Thyroid gland (tissue), 4 donors: ENCODE measurements at regions not wholly inside any gene's neighbourhood (a gene's known extent, or its start where the extent isn't known, plus 50 kb on each side); places are given as distances from the start of the nearest gene placed in this dataset.

Experiments used
- DNase-seq, 2 donors: peaks; one replicate each; pipeline ENCODE4 v3.0.0-alpha.2; 2019
- H3K27ac ChIP-seq, 3 donors: fragments of 200-600 bp; sonication (generic); 1 replicate in 2 of 3; 2 replicates in 1 of 3; pipeline ENCODE4 v1.5.1; 2016 to 2019; ENCODE audit warnings: mild to moderate bottlenecking in 1 of 3, moderate library complexity in 1 of 3
- H3K27me3 ChIP-seq: fragments of 200-600 bp; sonication (generic); one replicate; pipeline ENCODE4 v1.5.1; 2019
- H3K36me3 ChIP-seq, 2 donors: fragments of 200-600 bp; sonication (generic); one replicate each; pipeline ENCODE4 v1.5.1; 2016 to 2019
- H3K4me1 ChIP-seq, 2 donors: fragments of 200-600 bp; sonication (generic); one replicate each; pipeline ENCODE4 v1.5.1; 2017 to 2019
- H3K4me3 ChIP-seq, 3 donors: fragments of 200-600 bp; sonication (generic); replicated peaks in 1 of 3; 1 replicate in 2 of 3; 2 replicates in 1 of 3; pipeline ENCODE4 v1.5.1; 2016; ENCODE audit warnings: mild to moderate bottlenecking in 1 of 3
- H3K9me3 ChIP-seq: fragments of 200-600 bp; sonication (generic); one replicate; pipeline ENCODE4 v1.5.1; 2017
- POLR2A ChIP-seq, 2 donors: fragments of 450-650 bp; IDR thresholded peaks; one replicate each; pipeline ENCODE4 v1.6.1; 2017; ENCODE audit warnings: antibody characterized with exemption in 2 of 2, mild to moderate bottlenecking in 2 of 2, moderate library complexity in 1 of 2
- WGBS, 2 donors: methylation state at CpG; one replicate each; pipeline ENCODE4 v1.1.5; 2017; 5-methylcytosine and 5-hydroxymethylcytosine counted together
- intact Hi-C: fragments of 100-400 bp; cut with DNase I; formaldehyde crosslinking; loops from one replicate; pipeline ENCODE4 v1.15.1; 2023
- TF ChIP-seq, protein P1 (sequence below), 6 experiments: fragments of 200-600 bp in 3 of 6; fragments of 450-650 bp in 3 of 6; sonication (generic) in 3 of 6; IDR thresholded peaks; one replicate each; pipeline ENCODE4 v1.5.1; 2016 to 2019; ENCODE audit warnings: antibody characterized with exemption in 6 of 6, mild to moderate bottlenecking in 2 of 6, inconsistent platforms in 1 of 6, moderate library complexity in 1 of 6

DNA sequence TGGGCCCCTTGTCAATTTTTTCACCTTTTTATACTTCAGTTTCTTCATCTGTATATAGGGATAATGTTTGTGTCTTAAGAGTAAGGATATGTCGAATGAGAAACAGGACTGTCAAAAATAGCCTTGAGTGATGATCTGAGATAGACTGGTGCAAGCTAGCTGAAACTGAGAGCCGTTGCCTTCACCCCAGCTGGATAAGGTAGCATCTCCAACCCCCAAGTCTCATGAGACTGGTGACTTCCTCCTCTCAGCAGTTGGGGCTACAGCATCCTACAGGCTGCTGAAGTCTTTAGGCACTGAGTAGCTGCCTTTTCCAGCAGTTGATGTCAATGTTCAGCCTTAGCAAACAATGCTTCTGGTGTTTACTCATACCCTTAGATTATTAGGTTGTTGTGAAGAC, 330.2 kb downstream of the OSTF1 start:
- H3K27ac ChIP-seq: no peak overlapping the region
- intact Hi-C loops: no loop called here
- no peaks in the 10 kb centered on the region for H3K36me3 ChIP-seq
- no peaks in the 10 kb centered on the region for H3K27me3 ChIP-seq
- WGBS, 2 donors: 75 to 86% methylated on average over 2 of the region's 2 CpGs
- no peak for DNase-seq
- no peaks in the 10 kb centered on the region for H3K9me3 ChIP-seq
- no peaks in the 10 kb centered on the region for H3K4me1 ChIP-seq
- TF ChIP-seq, protein P1, sequence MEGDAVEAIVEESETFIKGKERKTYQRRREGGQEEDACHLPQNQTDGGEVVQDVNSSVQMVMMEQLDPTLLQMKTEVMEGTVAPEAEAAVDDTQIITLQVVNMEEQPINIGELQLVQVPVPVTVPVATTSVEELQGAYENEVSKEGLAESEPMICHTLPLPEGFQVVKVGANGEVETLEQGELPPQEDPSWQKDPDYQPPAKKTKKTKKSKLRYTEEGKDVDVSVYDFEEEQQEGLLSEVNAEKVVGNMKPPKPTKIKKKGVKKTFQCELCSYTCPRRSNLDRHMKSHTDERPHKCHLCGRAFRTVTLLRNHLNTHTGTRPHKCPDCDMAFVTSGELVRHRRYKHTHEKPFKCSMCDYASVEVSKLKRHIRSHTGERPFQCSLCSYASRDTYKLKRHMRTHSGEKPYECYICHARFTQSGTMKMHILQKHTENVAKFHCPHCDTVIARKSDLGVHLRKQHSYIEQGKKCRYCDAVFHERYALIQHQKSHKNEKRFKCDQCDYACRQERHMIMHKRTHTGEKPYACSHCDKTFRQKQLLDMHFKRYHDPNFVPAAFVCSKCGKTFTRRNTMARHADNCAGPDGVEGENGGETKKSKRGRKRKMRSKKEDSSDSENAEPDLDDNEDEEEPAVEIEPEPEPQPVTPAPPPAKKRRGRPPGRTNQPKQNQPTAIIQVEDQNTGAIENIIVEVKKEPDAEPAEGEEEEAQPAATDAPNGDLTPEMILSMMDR (IDR thresholded peaks at IDR 0.05): no peak
- no peak for TF ChIP-seq POLR2A (IDR thresholded peaks at IDR 0.05)
- H3K4me3 ChIP-seq: no peak overlapping the region

GRCh38 chr9:75422944-75423522, 334.7 kb downstream of the OSTF1 start:
- DNase-seq: no peak
- H3K27ac ChIP-seq: no peak overlapping the region
- 88 to 90% methylated on average over 2 of the region's 2 CpGs for WGBS, 2 donors
- no peaks in the 10 kb centered on the region for H3K9me3 ChIP-seq
- H3K4me1 ChIP-seq: no peaks in the 10 kb centered on the region
- no peaks in the 10 kb centered on the region for H3K36me3 ChIP-seq
- TF ChIP-seq, protein P1 (IDR thresholded peaks at IDR 0.05): no peak
- TF ChIP-seq POLR2A (IDR thresholded peaks at IDR 0.05): no peak
- no peaks in the 10 kb centered on the region for H3K27me3 ChIP-seq
- no peak overlapping the region for H3K4me3 ChIP-seq
- intact Hi-C loops: no loop called here

DNA sequence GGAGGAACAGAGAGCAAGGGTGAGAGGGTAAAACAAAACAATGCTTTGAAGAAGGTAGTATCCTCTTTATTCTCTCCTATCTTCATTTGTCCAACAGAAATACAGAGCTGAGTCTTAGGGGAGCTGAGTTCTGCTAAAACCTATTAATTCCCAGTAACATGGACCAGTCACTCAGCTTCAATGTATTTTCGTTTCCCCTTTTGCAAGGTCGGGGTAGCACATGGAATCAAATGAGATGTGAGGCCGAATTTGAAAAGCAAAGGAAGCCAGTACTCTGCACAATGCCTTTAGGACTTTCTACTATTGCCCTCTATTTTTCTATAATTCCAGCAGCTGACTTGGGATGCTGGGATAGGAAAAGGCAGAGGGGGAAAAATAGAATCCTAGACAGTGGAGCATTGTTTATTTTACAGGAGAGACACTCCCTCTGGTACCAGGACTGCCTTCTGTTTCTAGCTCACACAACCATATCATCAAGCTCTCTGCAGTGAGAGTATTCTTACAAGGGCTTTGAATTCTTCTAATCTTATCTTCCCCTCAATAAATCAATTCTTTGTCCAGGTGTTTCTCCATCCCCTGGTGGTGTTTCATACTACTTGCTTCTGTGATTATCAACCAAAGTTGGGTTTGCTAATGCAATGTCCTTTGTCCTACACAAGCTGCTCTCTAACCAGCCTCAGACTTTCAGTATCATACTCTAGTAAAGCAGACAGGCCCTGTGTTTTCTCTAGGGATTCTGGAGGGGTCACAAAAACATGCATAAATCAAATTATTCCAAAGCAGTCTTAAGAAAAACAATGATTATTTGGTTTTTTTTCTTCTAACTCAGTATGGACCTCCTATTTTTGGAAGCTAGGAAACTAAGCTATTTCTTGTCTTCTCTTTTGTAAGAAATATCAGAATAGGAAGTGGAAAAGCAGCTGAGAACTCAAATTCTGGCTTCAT, 341.5 kb downstream of the OSTF1 start:
- peak overlapping the region in 1 of 3 donors; percentile 31 for H3K27ac ChIP-seq
- H3K4me1 ChIP-seq: peaks cover 0 to 8% of the 10 kb centered on the region in 2 donors
- 84 to 87% methylated on average over 3 of the region's 3 CpGs for WGBS, 2 donors

DNA sequence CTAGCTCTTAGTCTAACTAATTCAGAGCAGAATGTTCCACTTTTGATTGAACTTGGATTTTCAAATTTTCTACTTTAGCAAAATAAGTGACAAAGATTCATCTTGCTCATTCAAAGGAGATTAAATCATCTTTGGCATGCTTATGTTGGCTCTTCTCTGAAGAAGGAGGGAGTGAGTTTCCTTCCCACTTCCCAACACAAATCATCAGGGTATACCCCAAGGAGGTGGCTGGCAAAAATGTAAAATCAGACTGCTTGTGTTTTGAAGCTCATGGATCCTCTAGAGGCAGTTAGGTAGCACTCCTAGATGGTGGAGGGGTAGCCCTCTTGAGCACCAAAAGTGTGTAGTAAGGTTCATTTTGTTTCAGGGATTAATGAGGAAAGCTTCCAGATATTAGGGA, 343.1 kb downstream of the OSTF1 start:
- Histone ChIP-seq H3K36me3 (no peaks in the 10 kb centered on the region), H3K27me3 (no peaks in the 10 kb centered on the region), H3K4me3 (no peak overlapping the region), H3K27ac (peak overlapping the region in 2 of 3 donors; percentile 3 to 58), H3K9me3 (no peaks in the 10 kb centered on the region), H3K4me1 (peaks cover 0 to 8% of the 10 kb centered on the region in 2 donors)
- TF ChIP-seq, protein P1 (IDR thresholded peaks at IDR 0.05): no peak
- no peak for TF ChIP-seq POLR2A (IDR thresholded peaks at IDR 0.05)
- no peak for DNase-seq
- intact Hi-C loops: no loop called here

More for the DNA sequence above, 341.5 kb downstream of the OSTF1 start:
- no peaks in the 10 kb centered on the region for H3K9me3 ChIP-seq
- DNase-seq: no peak
- H3K36me3 ChIP-seq: no peaks in the 10 kb centered on the region
- TF ChIP-seq POLR2A (IDR thresholded peaks at IDR 0.05): no peak
- TF ChIP-seq, protein P1 (IDR thresholded peaks at IDR 0.05): no peak
- intact Hi-C loops: no loop called here
- H3K27me3 ChIP-seq: no peaks in the 10 kb centered on the region
- H3K4me3 ChIP-seq: no peak overlapping the region

GRCh38 chr9:75432386-75432785, 344.1 kb downstream of the OSTF1 start:
- no peaks in the 10 kb centered on the region for H3K27me3 ChIP-seq
- 53 to 76% methylated on average over 1 of the region's 1 CpG for WGBS, 2 donors
- no peak overlapping the region for H3K4me3 ChIP-seq
- H3K9me3 ChIP-seq: no peaks in the 10 kb centered on the region
- no peaks in the 10 kb centered on the region for H3K36me3 ChIP-seq
- intact Hi-C loops: no loop called here
- peaks cover 0 to 8% of the 10 kb centered on the region in 2 donors for H3K4me1 ChIP-seq
- DNase-seq: no peak
- H3K27ac ChIP-seq: peak overlapping the region; percentile 3 to 58 (median 46)
- TF ChIP-seq, protein P1 (IDR thresholded peaks at IDR 0.05): no peak
- TF ChIP-seq POLR2A (IDR thresholded peaks at IDR 0.05): no peak
